Liver (tissue), 8 donors: ENCODE measurements at regions not wholly inside any gene's neighbourhood (a gene's known extent, or its start where the extent isn't known, plus 50 kb on each side); places are given as distances from the start of the nearest gene placed in this dataset. TPM values are rescaled to one million over a fixed set of nuclear protein-coding genes. Genes with fewer than 3 reads are reported as not detected.

ENCODE experiments used
- DNase-seq: peaks from one replicate; pipeline ENCODE4 v3.0.0-alpha.2; 2017; ENCODE audit warnings: low spot score
- H3K27ac ChIP-seq, 2 donors: one replicate each; pipeline ENCODE4 v1.7.0; 2013; ENCODE audit warnings: inconsistent platforms in 2 of 2, low read length in 2 of 2, control low read depth in 1 of 2, low read depth in 1 of 2, mild to moderate bottlenecking in 1 of 2
- H3K27me3 ChIP-seq, 4 donors: one replicate each; pipeline versions ENCODE4 v1.6.1 to v1.7.0; 2013; ENCODE audit warnings: low read length in 3 of 4, inconsistent platforms in 1 of 4, mild to moderate bottlenecking in 1 of 4, moderate library complexity in 1 of 4; ENCODE audit not compliant: control insufficient read depth in 4 of 4, insufficient read depth in 4 of 4
- H3K36me3 ChIP-seq, 4 donors: one replicate each; pipeline versions ENCODE4 v1.6.1 to v1.7.0; 2013; ENCODE audit warnings: low read length in 3 of 4, mild to moderate bottlenecking in 3 of 4, low read depth in 1 of 4, moderate library complexity in 1 of 4; ENCODE audit not compliant: control insufficient read depth in 4 of 4, insufficient read depth in 3 of 4
- H3K4me1 ChIP-seq, 4 donors: one replicate each; pipeline versions ENCODE4 v1.6.1 to v1.7.0; 2013; ENCODE audit warnings: low read length in 3 of 4, mild to moderate bottlenecking in 3 of 4, moderate library complexity in 1 of 4; ENCODE audit not compliant: control insufficient read depth in 4 of 4, insufficient read depth in 4 of 4
- H3K4me3 ChIP-seq, 3 donors: one replicate each; pipeline versions ENCODE4 v1.6.1 to v1.7.0; 2013; ENCODE audit warnings: low read length in 3 of 3, control low read depth in 1 of 3, low read depth in 1 of 3, mild to moderate bottlenecking in 1 of 3
- H3K9ac ChIP-seq, 2 donors: one replicate each; pipeline ENCODE4 v1.7.0; 2013; ENCODE audit warnings: low read length in 2 of 2, mild to moderate bottlenecking in 2 of 2, moderate library complexity in 2 of 2, control low read depth in 1 of 2, low read depth in 1 of 2
- H3K9me3 ChIP-seq, 4 donors: one replicate each; pipeline versions ENCODE4 v1.6.1 to v1.7.0; 2013; ENCODE audit warnings: low read length in 3 of 4; ENCODE audit not compliant: control insufficient read depth in 4 of 4
- EGR1 ChIP-seq, 2 donors: IDR thresholded peaks; 2 replicates each; pipeline ENCODE4 v1.6.1; 2016 to 2018; ENCODE audit warnings: antibody characterized with exemption in 2 of 2, low read depth in 2 of 2
- GABPA ChIP-seq, 2 donors: IDR thresholded peaks in 1 of 2; conservative IDR thresholded peaks in 1 of 2; 2 replicates each; pipeline ENCODE4 v1.6.1; 2016; ENCODE audit warnings: antibody characterized with exemption in 2 of 2, mild to moderate bottlenecking in 1 of 2, moderate library complexity in 1 of 2
- JUND ChIP-seq, 2 donors: IDR thresholded peaks; 2 replicates each; pipeline ENCODE4 v1.6.1; 2016; ENCODE audit warnings: antibody characterized with exemption in 2 of 2
- NR2F2 ChIP-seq: IDR thresholded peaks from 2 replicates; pipeline ENCODE4 v1.6.1; 2016; ENCODE audit warnings: antibody characterized with exemption
- RAD21 ChIP-seq, 2 donors: IDR thresholded peaks; 2 replicates each; pipeline ENCODE4 v1.6.1; 2016; ENCODE audit warnings: antibody characterized with exemption in 2 of 2, mild to moderate bottlenecking in 2 of 2
- SP1 ChIP-seq: IDR thresholded peaks from 2 replicates; pipeline ENCODE4 v1.6.1; 2018; ENCODE audit warnings: antibody characterized with exemption, mild to moderate bottlenecking
- WGBS: extraction: QIAGEN DNeasy Blood & Tissue Kit; methylation state at CpG from one replicate; pipeline ENCODE4 v1.1.7; 2013; 5-methylcytosine and 5-hydroxymethylcytosine counted together
- small RNA-seq: library from RNA; depleted of rRNA; stranded (forward); fragments of <200 nt; gene quantifications from one replicate; pipeline ENCODE3, GENCODE V24; 2014
- TF ChIP-seq, protein P1 (sequence below): IDR thresholded peaks from 2 replicates; pipeline ENCODE4 v1.6.1; 2016; ENCODE audit warnings: antibody characterized with exemption
- TF ChIP-seq, protein P2 (sequence below): IDR thresholded peaks from 2 replicates; pipeline ENCODE4 v1.6.1; 2016; ENCODE audit warnings: antibody characterized with exemption
- TF ChIP-seq, protein P3 (sequence below): IDR thresholded peaks from 2 replicates; pipeline ENCODE4 v1.6.1; 2016; ENCODE audit warnings: antibody characterized with exemption
- donor health status: healthy.
- donor health status: healthy.
- donor health status: healthy.
- donor health status: healthy.

DNA sequence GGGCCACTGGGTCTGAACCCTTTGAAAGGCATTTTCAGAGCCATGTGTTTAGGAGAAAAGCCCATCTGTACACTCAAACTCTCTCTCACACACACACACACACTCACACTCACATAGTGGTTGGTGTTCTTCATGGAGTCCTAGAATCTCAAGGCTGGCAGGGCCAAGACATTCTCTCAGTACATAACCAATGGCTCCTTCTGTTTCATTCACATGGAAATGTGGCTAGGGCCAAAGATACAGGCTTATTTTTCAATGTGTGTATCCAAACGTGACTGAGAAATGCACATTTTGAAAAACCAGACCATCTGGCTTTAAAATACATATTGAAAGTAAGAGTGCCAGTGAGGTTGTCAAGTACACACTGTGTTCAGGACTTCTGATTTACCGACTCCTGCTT is 59.0 kb upstream of the SALL1 start:
- H3K27ac ChIP-seq = no peak overlapping the region
- H3K36me3 ChIP-seq = no peaks in the 10 kb centered on the region
- H3K9me3 ChIP-seq = no peaks in the 10 kb centered on the region
- H3K4me1 ChIP-seq = peaks cover 3 to 26% (median 22%) of the 10 kb centered on the region in 4 donors
- no peaks in the 10 kb centered on the region for H3K27me3 ChIP-seq
- 58% methylated on average over 2 of the region's 2 CpGs for WGBS
- TF ChIP-seq EGR1 (IDR thresholded peaks at IDR 0.05; ENCODE audit: low read depth in 2 of 2) = no peak
- TF ChIP-seq, protein P1, sequence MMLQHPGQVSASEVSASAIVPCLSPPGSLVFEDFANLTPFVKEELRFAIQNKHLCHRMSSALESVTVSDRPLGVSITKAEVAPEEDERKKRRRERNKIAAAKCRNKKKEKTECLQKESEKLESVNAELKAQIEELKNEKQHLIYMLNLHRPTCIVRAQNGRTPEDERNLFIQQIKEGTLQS = no peak
- TF ChIP-seq NR2F2 = no peak
- TF ChIP-seq, protein P2, sequence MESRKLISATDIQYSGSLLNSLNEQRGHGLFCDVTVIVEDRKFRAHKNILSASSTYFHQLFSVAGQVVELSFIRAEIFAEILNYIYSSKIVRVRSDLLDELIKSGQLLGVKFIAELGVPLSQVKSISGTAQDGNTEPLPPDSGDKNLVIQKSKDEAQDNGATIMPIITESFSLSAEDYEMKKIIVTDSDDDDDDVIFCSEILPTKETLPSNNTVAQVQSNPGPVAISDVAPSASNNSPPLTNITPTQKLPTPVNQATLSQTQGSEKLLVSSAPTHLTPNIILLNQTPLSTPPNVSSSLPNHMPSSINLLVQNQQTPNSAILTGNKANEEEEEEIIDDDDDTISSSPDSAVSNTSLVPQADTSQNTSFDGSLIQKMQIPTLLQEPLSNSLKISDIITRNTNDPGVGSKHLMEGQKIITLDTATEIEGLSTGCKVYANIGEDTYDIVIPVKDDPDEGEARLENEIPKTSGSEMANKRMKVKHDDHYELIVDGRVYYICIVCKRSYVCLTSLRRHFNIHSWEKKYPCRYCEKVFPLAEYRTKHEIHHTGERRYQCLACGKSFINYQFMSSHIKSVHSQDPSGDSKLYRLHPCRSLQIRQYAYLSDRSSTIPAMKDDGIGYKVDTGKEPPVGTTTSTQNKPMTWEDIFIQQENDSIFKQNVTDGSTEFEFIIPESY = no peak
- TF ChIP-seq, protein P3, sequence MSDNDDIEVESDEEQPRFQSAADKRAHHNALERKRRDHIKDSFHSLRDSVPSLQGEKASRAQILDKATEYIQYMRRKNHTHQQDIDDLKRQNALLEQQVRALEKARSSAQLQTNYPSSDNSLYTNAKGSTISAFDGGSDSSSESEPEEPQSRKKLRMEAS = no peak
- no peak for TF ChIP-seq JUND (IDR thresholded peaks at IDR 0.05)
- no peak for TF ChIP-seq RAD21 (IDR thresholded peaks at IDR 0.05)
- TF ChIP-seq SP1 = no peak
- no peak overlapping the region for H3K4me3 ChIP-seq
- no peak for DNase-seq
- no peak overlapping the region for H3K9ac ChIP-seq

DNA sequence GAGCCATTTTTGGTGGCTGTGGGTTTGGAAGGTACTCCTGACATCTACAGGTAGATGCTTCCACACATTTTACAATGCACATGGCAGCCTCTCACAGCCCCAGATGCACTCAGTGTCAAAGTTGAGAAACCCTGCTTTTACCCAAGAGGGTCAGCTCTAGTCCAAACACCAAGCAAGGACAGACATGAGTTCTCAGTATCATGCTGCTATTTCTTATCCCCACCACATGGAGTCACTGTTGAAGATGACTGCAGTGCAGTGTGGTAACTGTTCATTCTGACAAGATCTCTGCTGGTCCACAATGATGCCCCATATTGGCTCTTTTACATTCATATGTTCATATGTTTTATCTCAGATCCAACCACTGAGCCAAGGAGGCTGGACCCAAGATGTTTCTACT is 50.5 kb upstream of the SALL1 start:
- no peak for DNase-seq
- H3K4me3 ChIP-seq = no peak overlapping the region
- TF ChIP-seq NR2F2 = no peak
- TF ChIP-seq GABPA (IDR thresholded peaks at IDR 0.05 in 1 of 2, conservative IDR thresholded peaks at IDR 0.05 in 1 of 2) = no peak
- no peak for TF ChIP-seq EGR1 (IDR thresholded peaks at IDR 0.05; ENCODE audit: low read depth in 2 of 2)
- peak in 1 of 2 donors; percentile 30 for TF ChIP-seq RAD21 (IDR thresholded peaks at IDR 0.05)
- TF ChIP-seq SP1 = no peak
- H3K27me3 ChIP-seq = no peaks in the 10 kb centered on the region
- H3K36me3 ChIP-seq = no peaks in the 10 kb centered on the region
- H3K27ac ChIP-seq = no peak overlapping the region
- H3K4me1 ChIP-seq = no peaks in the 10 kb centered on the region
- no peak overlapping the region for H3K9ac ChIP-seq
- peaks cover 0 to 6% (median 3%) of the 10 kb centered on the region in 4 donors for H3K9me3 ChIP-seq

Small RNA genes in the stretch of these regions (small RNA-seq; reads per million reads assigned to genes)
- not detected for gene AC137527.1
